NCI-H1092 (cell line): ENCODE measurements at regions not wholly inside any gene's neighbourhood (a gene's known extent, or its start where the extent isn't known, plus 50 kb on each side); places are given as distances from the start of the nearest gene placed in this dataset.
A peak's percentile ranks its signal among the peaks of the same experiment; 100 is the strongest.
"Not testable (repeated sequence)": the region's sequence is repeated elsewhere in the genome, so short reads cannot be mapped to it uniquely, and the experiment has no call there.

Experiments used
- DNase-seq: peaks from one replicate; lab custom pipeline; 2025; lab: John Stamatoyannopoulos, UW

- DNase-seq, result no peak
These were observed 463.0 kb downstream of the IRS2 start for GRCh38 chr13:109323338-109323737.

GRCh38 chr13:109318945-109319590 lies 467.3 kb downstream of the IRS2 start:
- DNase-seq, result no peak

GRCh38 chr13:109315481-109315880 lies 470.9 kb downstream of the IRS2 start:
- DNase-seq, result no peak

GRCh38 chr13:109314101-109314500 lies 472.3 kb downstream of the IRS2 start:
- no peak for DNase-seq

- no peak for DNase-seq
These were observed 474.0 kb downstream of the IRS2 start for GRCh38 chr13:109312399-109312798.

- not testable (repeated sequence) for DNase-seq
These were observed 474.9 kb downstream of the IRS2 start for GRCh38 chr13:109311431-109311976.

- peak; percentile 23 for DNase-seq
These were observed 476.6 kb downstream of the IRS2 start for GRCh38 chr13:109309625-109310363.

GRCh38 chr13:109307027-109307426 lies 479.4 kb downstream of the IRS2 start:
- DNase-seq, result no peak

GRCh38 chr13:109301726-109302125 lies 484.7 kb downstream of the IRS2 start:
- peak; percentile 11 for DNase-seq

GRCh38 chr13:109301276-109301675 lies 485.1 kb downstream of the IRS2 start:
- no peak for DNase-seq

- no peak for DNase-seq
These were observed 488.8 kb downstream of the IRS2 start for GRCh38 chr13:109297628-109298027.

- no peak for DNase-seq
These were observed 493.2 kb downstream of the IRS2 start for GRCh38 chr13:109293166-109293565.

GRCh38 chr13:109288151-109288709 lies 498.2 kb downstream of the IRS2 start:
- DNase-seq, result no peak

GRCh38 chr13:109287553-109287952 lies 498.8 kb downstream of the IRS2 start:
- no peak for DNase-seq

GRCh38 chr13:109285586-109285985 lies 500.8 kb downstream of the IRS2 start:
- no peak for DNase-seq

GRCh38 chr13:109281903-109282635 lies 504.3 kb downstream of the IRS2 start:
- DNase-seq, result no peak

GRCh38 chr13:109281017-109281902 lies 505.1 kb downstream of the IRS2 start:
- DNase-seq, result no peak

GRCh38 chr13:109276261-109276660 lies 510.1 kb downstream of the IRS2 start:
- no peak for DNase-seq

- DNase-seq, result no peak
These were observed 510.5 kb downstream of the IRS2 start for GRCh38 chr13:109275852-109276251.

GRCh38 chr13:109275139-109275745 lies 511.1 kb downstream of the IRS2 start:
- DNase-seq, result no peak
